ENCODE measurements at regions not wholly inside any gene's neighbourhood (a gene's known extent, or its start where the extent isn't known, plus 50 kb on each side); places are given as distances from the start of the nearest gene placed in this dataset.

GRCh38 chr3:130619196-130619595 lies 102.2 kb downstream of the COL6A6 start:
- H3K36me3 ChIP-seq (ENCODE audit: control insufficient read depth, insufficient read depth, low read length), result no peaks in the 10 kb centered on the region
- TF ChIP-seq ZNF639 (CRISPR knock-in tag; conservative IDR thresholded peaks at IDR 0.05 in 1 of 2, IDR thresholded peaks at IDR 0.05 in 1 of 2), result no peak
- TF ChIP-seq MAFF (IDR thresholded peaks at IDR 0.05; ENCODE audit: low read length), result no peak
- TF ChIP-seq RBM14 (IDR thresholded peaks at IDR 0.05; ENCODE audit: borderline replicate concordance, insufficient read depth, low read depth, low read length), result no peak
- TF ChIP-seq RFX5 (IDR thresholded peaks at IDR 0.05; ENCODE audit: low read depth, low read length), result no peak
- TF ChIP-seq MBD2 (IDR thresholded peaks at IDR 0.05; ENCODE audit: borderline replicate concordance, low read depth), result no peak
- no peak for TF ChIP-seq ADNP (tag; IDR thresholded peaks at IDR 0.05)
- TF ChIP-seq GTF3C2 (IDR thresholded peaks at IDR 0.05; ENCODE audit: borderline replicate concordance, extremely low read depth, insufficient read length), result no peak
- no peak for TF ChIP-seq ZNF121 (CRISPR knock-in tag; conservative IDR thresholded peaks at IDR 0.05)
- TF ChIP-seq PREB (CRISPR knock-in tag; IDR thresholded peaks at IDR 0.05), result no peak
- TF ChIP-seq MBD1 (CRISPR knock-in tag; IDR thresholded peaks at IDR 0.05), result no peak
- no peak for TF ChIP-seq TGIF2 (CRISPR knock-in tag; IDR thresholded peaks at IDR 0.05)
- no peak overlapping the region for H3K4me2 ChIP-seq (ENCODE audit: insufficient read depth, low read length)
- DNase-seq (ENCODE audit: extremely low read depth in 1 of 4, low spot score in 3 of 4) (no peak), ATAC-seq (no peak), FAIRE-seq (no peak)
- no peaks in the 10 kb centered on the region for H3K79me2 ChIP-seq (ENCODE audit: control insufficient read depth, insufficient read depth, low read length)
- H3K27me3 ChIP-seq (ENCODE audit: control insufficient read depth in 2 of 2, insufficient read depth in 2 of 2, low read length in 2 of 2), result no peaks in the 10 kb centered on the region
- 0% methylated on average over 4 of the region's 4 CpGs for WGBS (ENCODE audit: insufficient coverage, low coverage, missing lambda C conversion rate)
- no TSS peak for BruUV-seq (replicated peaks)
- no peak overlapping the region for H3K27ac ChIP-seq (ENCODE audit: extremely low read depth, low read depth, low read length)
- no peaks in the 10 kb centered on the region for H4K20me1 ChIP-seq (replicated peaks; ENCODE audit: control insufficient read depth, insufficient read depth, low read length)
- H3K9me3 ChIP-seq (replicated peaks; ENCODE audit: control insufficient read depth, insufficient read depth, low read depth, low read length), result no peaks in the 10 kb centered on the region
- ChIA-PET CTCF (ENCODE audit: low intra/inter-chr PET ratio) (no interaction called here), POLR2A (no interaction called here)
- H2AFZ ChIP-seq (ENCODE audit: low read depth, low read length), result no peak overlapping the region
- H3K9ac ChIP-seq (ENCODE audit: insufficient read depth in 1 of 2, low read depth in 2 of 2, low read length in 2 of 2), result no peak overlapping the region
- H3K9me1 ChIP-seq (ENCODE audit: control insufficient read depth, insufficient read depth, low read length), result no peaks in the 10 kb centered on the region
- in situ Hi-C loops (cut with MboI), result no loop called here
- H3K4me1 ChIP-seq (replicated peaks in 1 of 2; ENCODE audit: control insufficient read depth in 2 of 2, insufficient read depth in 2 of 2, low read length in 2 of 2), result no peaks in the 10 kb centered on the region
- no peak overlapping the region for H3K4me3 ChIP-seq
- intact Hi-C loops (cut with micrococcal nuclease), result no loop called here
